Body of pancreas (tissue), 4 donors: ENCODE measurements at regions not wholly inside any gene's neighbourhood (a gene's known extent, or its start where the extent isn't known, plus 50 kb on each side); places are given as distances from the start of the nearest gene placed in this dataset.

Source experiments
- ATAC-seq: fragments of 150-250 bp; one replicate; pipeline ENCODE4 v1.9.1; 2016
- DNase-seq, 4 donors: peaks; one replicate each; pipeline ENCODE4 v3.0.0-alpha.2; 2019
- H3K27ac ChIP-seq, 4 donors: fragments of 200-600 bp; sonication (generic); 1 replicate in 3 of 4; 2 replicates in 1 of 4; pipeline versions ENCODE4 v1.5.1 to v1.6.1; 2016 to 2019; ENCODE audit warnings: mild to moderate bottlenecking in 1 of 4, mixed read lengths in 1 of 4, moderate library complexity in 1 of 4
- H3K27me3 ChIP-seq, 2 donors: fragments of 200-600 bp; sonication (generic); one replicate each; pipeline ENCODE4 v1.6.0; 2016; ENCODE audit warnings: mild to moderate bottlenecking in 1 of 2
- H3K36me3 ChIP-seq, 2 donors: fragments of 200-600 bp; sonication (generic); replicated peaks in 1 of 2; 2 replicates each; pipeline ENCODE4 v1.5.1; 2016; ENCODE audit warnings: low read depth in 2 of 2; ENCODE audit not compliant: insufficient read depth in 1 of 2
- H3K4me1 ChIP-seq: fragments of 200-600 bp; sonication (generic); one replicate; pipeline ENCODE4 v1.6.0; 2016
- H3K4me3 ChIP-seq, 2 donors: fragments of 200-600 bp; sonication (generic); 1 replicate in 1 of 2; 2 replicates in 1 of 2; pipeline ENCODE4 v1.5.1; 2016 to 2019
- H3K9me3 ChIP-seq, 3 donors: fragments of 200-600 bp; sonication (generic); 1 replicate in 2 of 3; 2 replicates in 1 of 3; pipeline ENCODE4 v1.5.1; 2016
- CTCF ChIP-seq, 7 experiments: fragments of 450-650 bp in 4 of 7; fragments of 200-600 bp in 3 of 7; sonication (generic) in 3 of 7; IDR thresholded peaks; one replicate each; pipeline ENCODE4 v1.5.1; 2016 to 2019; ENCODE audit warnings: antibody characterized with exemption in 7 of 7
- POLR2A ChIP-seq, 3 donors: fragments of 450-650 bp; IDR thresholded peaks; one replicate each; pipeline ENCODE4 v1.6.1; 2016; ENCODE audit warnings: antibody characterized with exemption in 3 of 3, mild to moderate bottlenecking in 2 of 3
- WGBS, 2 donors: methylation state at CpG; one replicate each; pipeline ENCODE4 v1.1.5; 2017; 5-methylcytosine and 5-hydroxymethylcytosine counted together
- intact Hi-C: fragments of 100-400 bp; cut with DNase I; formaldehyde crosslinking; loops from one replicate; pipeline ENCODE4 v1.15.1; 2023

DNA sequence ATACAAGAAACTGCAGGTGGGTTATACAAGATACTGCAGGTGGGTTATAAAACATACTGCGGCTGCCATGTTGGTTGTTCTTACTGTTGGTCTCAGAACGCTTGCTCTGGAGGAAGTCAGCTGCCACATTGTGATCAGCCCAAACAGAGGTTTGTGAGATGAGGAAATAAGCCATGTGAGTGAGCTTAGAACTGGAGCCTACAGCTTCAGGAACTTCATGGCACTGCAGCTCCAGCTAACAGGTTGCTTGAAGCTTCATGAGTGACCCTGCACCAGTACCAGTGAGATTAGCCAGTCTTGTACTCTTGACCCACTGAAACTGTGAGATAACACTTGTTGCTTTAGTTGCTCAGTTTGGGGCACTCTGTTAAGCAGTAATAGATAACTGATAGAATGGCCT is 74.5 kb upstream of the PRKCQ start:
- H3K4me3 ChIP-seq, result no peak overlapping the region
- ATAC-seq, result no peak
- no peaks in the 10 kb centered on the region for H3K27me3 ChIP-seq
- no peak for DNase-seq
- no peaks in the 10 kb centered on the region for H3K4me1 ChIP-seq
- 67 to 81% methylated on average over 2 of the region's 2 CpGs for WGBS, 2 donors
- no peaks in the 10 kb centered on the region for H3K36me3 ChIP-seq
- no peak overlapping the region for H3K27ac ChIP-seq
- no peaks in the 10 kb centered on the region for H3K9me3 ChIP-seq
- intact Hi-C loops, result no loop called here
- TF ChIP-seq POLR2A (IDR thresholded peaks at IDR 0.05) (no peak), CTCF (IDR thresholded peaks at IDR 0.05) (no peak)

DNA sequence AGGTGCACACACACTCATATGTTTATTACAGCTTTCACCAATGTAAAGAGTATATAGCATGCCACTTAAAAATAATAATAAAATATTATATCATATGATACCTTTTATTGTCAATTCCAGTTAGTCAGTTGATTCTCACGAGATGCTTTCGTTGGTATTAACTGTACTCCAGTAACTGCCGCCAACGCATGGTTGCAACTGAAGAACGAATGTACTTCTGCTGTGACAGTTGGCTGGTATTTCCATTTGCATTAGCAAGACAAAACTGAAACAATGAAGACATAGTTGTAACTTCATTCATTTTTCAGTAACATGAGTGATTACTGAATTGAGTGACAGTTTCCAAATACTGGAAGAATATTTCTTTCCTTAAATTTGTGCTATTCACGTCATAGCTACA is 70.5 kb upstream of the PRKCQ start:
- no peak for ATAC-seq
- H3K27ac ChIP-seq, result no peak overlapping the region
- no peak overlapping the region for H3K4me3 ChIP-seq
- no peaks in the 10 kb centered on the region for H3K36me3 ChIP-seq
- H3K4me1 ChIP-seq, result no peaks in the 10 kb centered on the region
- intact Hi-C loops, result no loop called here
- no peak for DNase-seq
- H3K9me3 ChIP-seq, result no peaks in the 10 kb centered on the region
- TF ChIP-seq CTCF (IDR thresholded peaks at IDR 0.05) (no peak), POLR2A (IDR thresholded peaks at IDR 0.05) (no peak)
- WGBS, 2 donors, result 69 to 80% methylated on average over 6 of the region's 6 CpGs
- H3K27me3 ChIP-seq, result no peaks in the 10 kb centered on the region

DNA sequence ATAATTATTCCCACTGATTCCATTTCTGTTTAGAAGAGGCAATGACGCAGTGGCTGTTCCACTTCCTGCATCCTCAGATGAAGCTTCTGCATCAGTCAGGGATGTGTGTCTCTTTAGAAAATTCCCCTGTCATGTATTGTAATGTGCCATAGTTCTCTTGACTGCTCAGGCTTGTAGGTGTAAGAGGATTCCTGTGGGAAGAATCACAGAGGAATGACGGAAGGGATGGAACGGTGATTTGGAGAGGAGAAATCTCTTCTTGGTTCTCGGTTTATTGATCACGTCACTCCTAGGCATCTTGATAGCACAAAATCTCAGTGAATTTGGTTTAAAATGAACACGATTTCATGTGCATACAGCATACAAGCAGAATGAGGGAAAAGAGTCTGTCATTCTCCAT is 69.8 kb upstream of the PRKCQ start:
- ATAC-seq (no peak), DNase-seq (no peak)
- TF ChIP-seq CTCF (IDR thresholded peaks at IDR 0.05), result no peak
- TF ChIP-seq POLR2A (IDR thresholded peaks at IDR 0.05), result no peak
- no peaks in the 10 kb centered on the region for H3K9me3 ChIP-seq
- no peak overlapping the region for H3K4me3 ChIP-seq
- 44 to 52% methylated on average over 6 of the region's 6 CpGs for WGBS, 2 donors
- H3K27ac ChIP-seq, result no peak overlapping the region
- no peaks in the 10 kb centered on the region for H3K36me3 ChIP-seq
- H3K27me3 ChIP-seq, result no peaks in the 10 kb centered on the region
- intact Hi-C loops, result no loop called here
- no peaks in the 10 kb centered on the region for H3K4me1 ChIP-seq

- H3K36me3 ChIP-seq, result no peaks in the 10 kb centered on the region
- DNase-seq (no peak), ATAC-seq (no peak)
- intact Hi-C loops, result no loop called here
- H3K27me3 ChIP-seq, result no peaks in the 10 kb centered on the region
- TF ChIP-seq CTCF (IDR thresholded peaks at IDR 0.05) (no peak), POLR2A (IDR thresholded peaks at IDR 0.05) (no peak)
- WGBS, 2 donors, result 31 to 37% methylated on average over 8 of the region's 8 CpGs
- H3K27ac ChIP-seq, result no peak overlapping the region
- no peak overlapping the region for H3K4me3 ChIP-seq
- no peaks in the 10 kb centered on the region for H3K4me1 ChIP-seq
- no peaks in the 10 kb centered on the region for H3K9me3 ChIP-seq
Observed at GRCh38 chr10:6648894-6649720, 69.0 kb upstream of the PRKCQ start.
